ENCODE measurements at regions not wholly inside any gene's neighbourhood (a gene's known extent, or its start where the extent isn't known, plus 50 kb on each side); places are given as distances from the start of the nearest gene placed in this dataset.

DNA sequence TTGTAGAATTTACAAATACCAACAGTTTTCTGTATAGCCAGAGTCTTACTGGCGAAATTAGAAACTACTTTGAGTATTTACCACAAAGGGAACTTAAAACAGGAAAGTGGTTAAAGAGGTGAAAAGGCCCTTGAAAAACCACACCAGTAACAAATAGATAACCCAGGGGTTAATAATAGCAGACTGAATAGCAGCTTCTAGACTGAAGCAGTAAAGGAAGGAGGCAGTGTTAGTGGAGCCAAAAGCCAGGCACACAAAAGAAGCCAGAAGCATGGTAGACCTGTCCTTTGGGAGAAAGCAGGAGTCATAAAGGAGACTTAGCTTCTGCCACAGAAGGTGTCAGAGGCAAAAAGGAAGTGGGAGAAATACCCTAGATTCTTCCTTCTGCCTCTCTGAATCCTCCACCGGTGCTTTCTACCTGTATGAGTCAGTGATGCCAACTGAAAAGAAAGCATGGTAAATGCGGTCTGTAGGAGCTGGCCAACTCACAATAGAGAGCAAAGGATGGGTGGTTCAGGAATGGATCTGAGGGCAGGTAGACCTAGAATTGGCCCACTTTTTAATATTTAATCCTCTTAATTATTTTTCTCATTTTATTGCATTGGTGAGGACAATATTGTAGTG lies 97.3 kb downstream of the ARL6IP6 start:
- no peaks in the 10 kb centered on the region for H3K36me3 ChIP-seq
- DNase-seq (no peak), ATAC-seq (no peak)
- peaks cover 5% of the 10 kb centered on the region for H3K9me3 ChIP-seq
- H3K4me3 ChIP-seq = no peak overlapping the region
- intact Hi-C loops (cut with DNase I) = no loop called here
- H3K4me1 ChIP-seq = no peaks in the 10 kb centered on the region
- H3K27ac ChIP-seq = no peak overlapping the region
- no peaks in the 10 kb centered on the region for H3K27me3 ChIP-seq (ENCODE audit: low read depth)
- no peak for TF ChIP-seq CTCF (IDR thresholded peaks at IDR 0.05)

DNA sequence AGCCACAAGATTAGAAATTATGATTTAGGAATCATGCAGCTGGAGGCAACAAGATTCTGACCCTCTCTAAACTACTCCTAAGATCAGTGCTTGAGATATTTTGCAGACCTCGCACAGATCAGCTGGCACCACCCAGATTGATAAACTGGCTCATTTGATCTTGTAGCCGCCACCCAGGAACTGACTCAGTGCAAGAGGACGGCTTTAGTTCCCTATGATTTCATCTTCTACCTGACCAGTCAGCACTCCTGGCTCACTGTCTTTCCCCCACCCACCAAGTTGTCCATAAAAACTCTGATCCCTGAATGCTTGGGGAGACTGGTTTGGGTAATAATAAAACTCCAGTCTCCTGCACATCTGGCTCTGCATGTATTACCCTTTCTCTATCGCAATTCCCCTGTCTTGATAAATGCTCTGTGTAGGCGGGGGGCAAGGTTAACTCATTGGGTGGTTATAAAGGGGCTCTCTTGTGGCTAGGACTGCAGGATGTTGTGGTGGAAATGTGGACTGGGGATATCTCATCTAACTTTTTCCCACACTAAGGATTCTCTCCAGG lies 96.1 kb downstream of the ARL6IP6 start:
- intact Hi-C loops (cut with DNase I) = no loop called here

GRCh38 chr2:152813351-152813750 lies 94.9 kb downstream of the ARL6IP6 start:
- no peak for TF ChIP-seq CTCF (IDR thresholded peaks at IDR 0.05)
- no peak for ATAC-seq
- DNase-seq = no peak

More for the DNA sequence above, 96.1 kb downstream of the ARL6IP6 start:
- peaks cover 5% of the 10 kb centered on the region for H3K9me3 ChIP-seq
- H3K4me3 ChIP-seq = no peak overlapping the region
- no peak for TF ChIP-seq CTCF (IDR thresholded peaks at IDR 0.05)
- ATAC-seq = no peak
- H3K27ac ChIP-seq = no peak overlapping the region
- no peaks in the 10 kb centered on the region for H3K4me1 ChIP-seq
- H3K36me3 ChIP-seq = no peaks in the 10 kb centered on the region
- no peaks in the 10 kb centered on the region for H3K27me3 ChIP-seq (ENCODE audit: low read depth)
- DNase-seq = no peak

More at GRCh38 chr2:152813351-152813750, 94.9 kb downstream of the ARL6IP6 start:
- no peak overlapping the region for H3K27ac ChIP-seq
- no peaks in the 10 kb centered on the region for H3K27me3 ChIP-seq (ENCODE audit: low read depth)
- H3K4me1 ChIP-seq = no peaks in the 10 kb centered on the region
- no peak overlapping the region for H3K4me3 ChIP-seq
- H3K36me3 ChIP-seq = no peaks in the 10 kb centered on the region
- H3K9me3 ChIP-seq = peaks cover 5% of the 10 kb centered on the region
- intact Hi-C loops (cut with DNase I) = no loop called here
